HG02870 (cell line): ENCODE measurements at regions not wholly inside any gene's neighbourhood (a gene's known extent, or its start where the extent isn't known, plus 50 kb on each side); places are given as distances from the start of the nearest gene placed in this dataset.
"Not testable (repeated sequence)": the region's sequence is repeated elsewhere in the genome, so short reads cannot be mapped to it uniquely, and the experiment has no call there.

Experiments
- ATAC-seq: cut with Tn5 transposase; IDR thresholded peaks from one replicate; pipeline ENCODE4 v1.9.1; 2021; ENCODE audit warnings: mild to moderate bottlenecking, moderate library complexity; ENCODE audit not compliant: unreplicated experiment

DNA sequence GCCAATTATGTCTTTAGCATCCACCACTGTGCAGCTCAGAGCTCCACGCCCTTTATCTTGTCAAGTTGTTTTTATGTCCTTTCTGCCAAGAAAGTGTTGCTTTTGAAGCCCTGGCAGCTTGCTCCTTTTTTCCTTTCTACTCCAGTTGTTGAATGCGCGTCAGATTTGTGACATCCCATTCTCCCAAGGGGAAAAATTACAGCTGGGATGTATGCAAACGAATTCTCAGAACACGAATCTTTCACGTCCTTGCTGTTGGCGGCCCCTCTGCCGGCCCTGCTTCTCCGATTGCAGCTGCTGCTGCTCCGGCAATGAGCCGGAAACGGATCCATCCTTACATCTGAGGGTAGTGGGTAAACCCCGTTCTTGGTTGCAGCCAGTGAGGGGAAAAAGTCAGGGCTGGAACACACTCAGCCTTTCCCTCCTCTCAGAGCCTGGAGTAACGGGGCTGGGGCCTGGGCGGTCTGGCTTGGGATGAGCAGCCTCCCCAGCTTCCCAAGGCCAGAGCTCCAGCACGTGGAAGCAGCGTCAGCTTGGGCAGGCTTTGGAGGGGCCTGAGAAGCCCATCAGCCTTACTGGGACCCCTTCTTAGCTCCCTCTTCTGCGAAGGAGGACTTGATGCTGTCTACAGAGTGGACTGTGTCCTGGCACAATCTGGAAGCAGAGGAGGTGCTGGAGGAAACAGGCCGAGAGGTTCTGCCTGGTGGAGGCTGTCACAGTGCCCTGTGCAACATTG lies 79.0 kb upstream of the CHST15 start:
- no peak for ATAC-seq

GRCh38 chr10:124171561-124171960 lies 78.2 kb upstream of the CHST15 start:
- ATAC-seq, result no peak

DNA sequence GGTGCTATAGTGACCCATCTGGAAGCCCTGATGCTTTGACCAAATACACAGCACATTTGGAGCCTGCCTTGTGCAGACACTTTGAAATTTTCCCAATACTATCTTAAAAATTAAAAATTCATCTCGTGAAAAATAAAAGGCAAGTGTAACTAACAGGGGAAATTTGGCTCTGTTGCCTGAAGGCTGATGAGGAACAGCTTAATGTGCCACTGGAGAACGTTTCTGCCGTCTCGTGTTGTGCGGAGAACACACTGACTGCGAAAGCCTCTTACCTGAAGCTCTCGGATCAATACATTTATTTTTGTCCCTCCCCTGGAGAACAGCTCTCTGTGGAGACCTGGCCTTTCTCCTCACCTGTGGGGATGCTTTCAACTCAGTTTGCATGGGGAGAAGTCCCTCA lies 77.2 kb upstream of the CHST15 start:
- ATAC-seq, result no peak

- ATAC-seq, result no peak
Measured at GRCh38 chr10:124168991-124169802, 75.8 kb upstream of the CHST15 start.

GRCh38 chr10:124168581-124168980 lies 75.2 kb upstream of the CHST15 start:
- no peak for ATAC-seq

GRCh38 chr10:124167925-124168324 lies 74.5 kb upstream of the CHST15 start:
- not testable (repeated sequence) for ATAC-seq

DNA sequence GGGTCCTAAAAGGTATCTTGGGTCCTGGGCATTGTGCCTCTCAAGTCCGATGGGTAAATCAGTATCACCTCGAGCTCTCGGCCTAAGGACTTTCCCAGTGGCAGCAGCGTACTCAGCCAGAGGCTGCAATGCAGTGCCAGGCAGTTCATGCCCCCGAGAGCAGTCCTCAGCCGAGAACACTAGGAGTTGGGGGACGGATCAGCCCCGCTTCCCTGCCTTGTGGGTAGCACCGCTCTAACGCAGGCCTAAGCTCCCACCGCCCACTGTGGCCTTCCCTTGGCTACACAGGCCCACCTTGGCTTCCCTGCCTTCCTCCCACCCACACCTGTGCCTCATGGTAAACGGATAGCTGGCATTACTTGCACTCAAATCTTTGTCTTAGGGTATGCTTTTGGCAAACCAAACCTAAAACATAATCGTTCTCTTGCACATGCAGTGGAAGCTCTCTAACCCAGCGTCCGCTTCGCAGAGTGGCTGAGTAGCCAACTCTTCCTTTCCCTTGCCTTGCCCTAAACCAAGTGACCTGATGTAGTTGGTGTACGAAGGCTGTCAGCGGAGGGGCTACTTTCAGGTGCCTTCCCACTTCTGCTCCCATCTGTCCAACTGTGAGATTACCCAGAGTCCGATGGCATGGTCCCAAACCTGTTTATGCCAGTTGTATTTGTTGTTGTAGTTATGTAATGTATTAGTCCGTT lies 73.2 kb upstream of the CHST15 start:
- ATAC-seq, result no peak

- ATAC-seq, result no peak
Measured at GRCh38 chr10:124165827-124166226, 72.4 kb upstream of the CHST15 start.

GRCh38 chr10:124165311-124165710 lies 71.9 kb upstream of the CHST15 start:
- ATAC-seq, result no peak

GRCh38 chr10:124164264-124164663 lies 70.9 kb upstream of the CHST15 start:
- ATAC-seq, result no peak

- ATAC-seq, result no peak
Measured at GRCh38 chr10:124162774-124163354, 69.5 kb upstream of the CHST15 start.

GRCh38 chr10:124162136-124162535 lies 68.7 kb upstream of the CHST15 start:
- ATAC-seq, result no peak

DNA sequence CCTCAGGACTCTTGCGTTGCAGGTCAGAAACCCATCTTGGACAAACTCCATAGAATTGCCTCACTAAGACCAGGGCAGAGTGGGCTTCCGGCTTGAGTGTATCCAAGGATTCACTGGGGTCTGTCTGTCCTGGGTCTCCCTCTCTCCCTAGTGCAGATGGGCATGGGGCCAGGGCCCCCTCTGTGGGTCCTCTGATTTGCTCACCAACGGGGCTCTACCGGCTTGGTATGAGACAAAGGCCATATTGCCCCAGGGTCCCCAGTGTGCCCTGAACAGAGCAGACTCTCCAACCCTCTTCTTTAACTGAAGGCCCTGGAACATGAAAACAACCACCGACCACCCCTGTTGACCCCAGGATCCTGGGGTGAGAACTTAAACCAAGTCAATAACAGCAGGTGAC lies 68.2 kb upstream of the CHST15 start:
- no peak for ATAC-seq

- no peak for ATAC-seq
Measured at GRCh38 chr10:124160943-124161582, 67.7 kb upstream of the CHST15 start.

GRCh38 chr10:124160176-124160575 lies 66.8 kb upstream of the CHST15 start:
- no peak for ATAC-seq

DNA sequence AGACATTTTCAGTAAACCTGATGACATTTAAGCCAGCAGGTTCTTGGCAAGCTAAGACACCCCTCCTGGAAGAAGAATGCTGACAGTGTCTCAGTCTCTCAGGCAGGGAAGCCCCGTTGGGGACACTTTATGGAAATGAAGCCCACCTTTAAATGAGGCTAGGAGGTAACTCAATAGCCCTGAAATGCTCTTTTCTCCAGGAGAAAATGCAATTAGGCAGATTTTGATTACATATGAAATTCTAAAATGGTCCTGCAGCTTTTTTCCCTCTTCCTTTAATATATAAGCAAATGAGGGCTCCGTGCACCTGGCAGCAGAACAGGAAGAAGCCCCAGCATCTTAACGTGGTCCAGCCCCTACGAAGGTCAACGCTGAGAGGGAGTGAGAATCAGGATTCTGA lies 65.8 kb upstream of the CHST15 start:
- ATAC-seq, result no peak

DNA sequence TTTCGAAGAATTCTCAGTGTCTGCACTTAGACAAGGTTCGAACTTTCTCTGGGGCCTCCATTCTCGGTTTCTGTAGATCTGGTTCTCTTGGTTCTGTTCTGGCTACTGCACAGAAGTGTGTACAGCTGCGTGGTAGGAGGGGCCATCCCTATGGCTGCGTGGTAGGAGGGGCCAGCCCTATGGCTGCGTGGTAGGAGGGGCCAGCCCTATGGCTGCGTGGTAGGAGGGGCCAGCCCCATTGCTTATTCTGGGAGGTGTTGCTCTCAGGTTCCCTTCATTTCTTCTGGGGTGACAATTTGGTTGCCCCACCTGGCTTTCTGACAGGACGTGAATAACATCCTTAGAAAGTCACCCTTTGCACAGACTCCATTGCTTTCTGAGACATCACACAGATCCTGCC lies 65.2 kb upstream of the CHST15 start:
- ATAC-seq, result no peak

GRCh38 chr10:124157271-124157681 lies 63.9 kb upstream of the CHST15 start:
- ATAC-seq, result no peak

- no peak for ATAC-seq
Measured at GRCh38 chr10:124156524-124157260, 63.3 kb upstream of the CHST15 start.

DNA sequence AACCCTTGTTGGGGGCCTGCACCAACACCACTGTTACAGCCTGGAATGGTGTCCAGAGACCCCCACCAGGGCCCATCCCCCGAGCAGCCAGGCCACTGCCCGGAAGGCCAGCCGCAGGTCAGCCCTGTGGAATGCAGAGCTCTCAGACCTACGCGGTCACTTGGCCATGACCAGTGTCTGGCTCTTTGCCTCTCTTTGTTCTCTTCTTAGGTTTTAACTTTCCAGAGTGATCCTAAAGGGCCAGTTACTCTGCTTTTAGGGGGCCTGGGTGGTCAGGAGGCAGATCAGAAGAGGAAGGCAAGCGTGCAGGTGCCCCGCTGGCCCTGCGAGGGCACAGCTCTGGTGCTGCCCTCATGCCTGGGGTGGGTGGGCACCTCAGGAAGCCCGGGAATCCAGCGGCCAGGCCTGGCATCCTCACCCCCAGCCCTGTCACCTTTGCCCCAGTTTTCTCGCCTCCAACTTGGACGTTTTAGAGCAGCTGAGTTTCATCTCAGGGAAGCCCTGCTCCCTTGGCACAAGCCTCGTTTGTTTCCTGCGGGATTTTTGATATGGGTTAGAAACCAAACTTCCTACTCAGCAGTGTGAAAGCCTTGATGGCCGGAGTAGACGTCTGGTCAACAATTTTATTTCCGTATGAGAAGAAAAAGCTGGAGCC lies 62.5 kb upstream of the CHST15 start:
- no peak for ATAC-seq
